ENCODE measurements at regions not wholly inside any gene's neighbourhood (a gene's known extent, or its start where the extent isn't known, plus 50 kb on each side); places are given as distances from the start of the nearest gene placed in this dataset.

- H3K4me3 ChIP-seq (ENCODE audit: low read depth in 1 of 5, low read length in 5 of 5): no peak overlapping the region
- H3K9me3 ChIP-seq (ENCODE audit: control insufficient read depth in 5 of 5, low read length in 5 of 5): no peaks in the 10 kb centered on the region
- H3K4me1 ChIP-seq (ENCODE audit: control insufficient read depth in 5 of 5, insufficient read depth in 5 of 5, low read length in 5 of 5): no peaks in the 10 kb centered on the region
- H3K27me3 ChIP-seq (ENCODE audit: control insufficient read depth in 5 of 5, insufficient read depth in 4 of 5, low read length in 5 of 5): peaks cover 0 to 3% (median 0%) of the 10 kb centered on the region in 5 donors
- H3K9ac ChIP-seq (ENCODE audit: low read length in 5 of 5): no peak overlapping the region
- no peak overlapping the region for H3K27ac ChIP-seq (ENCODE audit: low read depth, low read length)
- H3K36me3 ChIP-seq (ENCODE audit: control insufficient read depth in 5 of 5, insufficient read depth in 5 of 5, low read length in 5 of 5): no peaks in the 10 kb centered on the region
These were observed 278.0 kb downstream of the DRD1 start for GRCh38 chr5:175166026-175166425.

GRCh38 chr5:175163586-175164275, 280.3 kb downstream of the DRD1 start:
- Histone ChIP-seq H3K9me3 (ENCODE audit: control insufficient read depth in 5 of 5, low read length in 5 of 5) (no peaks in the 10 kb centered on the region), H3K4me1 (ENCODE audit: control insufficient read depth in 5 of 5, insufficient read depth in 5 of 5, low read length in 5 of 5) (peaks cover 0 to 9% (median 0%) of the 10 kb centered on the region in 5 donors), H3K36me3 (ENCODE audit: control insufficient read depth in 5 of 5, insufficient read depth in 5 of 5, low read length in 5 of 5) (no peaks in the 10 kb centered on the region), H3K27ac (ENCODE audit: low read depth, low read length) (no peak overlapping the region), H3K27me3 (ENCODE audit: control insufficient read depth in 5 of 5, insufficient read depth in 4 of 5, low read length in 5 of 5) (peaks cover 0 to 3% (median 0%) of the 10 kb centered on the region in 5 donors), H3K9ac (ENCODE audit: low read length in 5 of 5) (no peak overlapping the region), H3K4me3 (ENCODE audit: low read depth in 1 of 5, low read length in 5 of 5) (no peak overlapping the region)

GRCh38 chr5:175162036-175162435, 281.9 kb downstream of the DRD1 start:
- H3K36me3 ChIP-seq (ENCODE audit: control insufficient read depth in 5 of 5, insufficient read depth in 5 of 5, low read length in 5 of 5): no peaks in the 10 kb centered on the region
- peaks cover 0 to 11% (median 0%) of the 10 kb centered on the region in 5 donors for H3K4me1 ChIP-seq (ENCODE audit: control insufficient read depth in 5 of 5, insufficient read depth in 5 of 5, low read length in 5 of 5)
- no peak overlapping the region for H3K27ac ChIP-seq (ENCODE audit: low read depth, low read length)
- H3K9me3 ChIP-seq (ENCODE audit: control insufficient read depth in 5 of 5, low read length in 5 of 5): no peaks in the 10 kb centered on the region
- H3K4me3 ChIP-seq (ENCODE audit: low read depth in 1 of 5, low read length in 5 of 5): no peak overlapping the region
- no peak overlapping the region for H3K9ac ChIP-seq (ENCODE audit: low read length in 5 of 5)
- peaks cover 0 to 3% (median 0%) of the 10 kb centered on the region in 5 donors for H3K27me3 ChIP-seq (ENCODE audit: control insufficient read depth in 5 of 5, insufficient read depth in 4 of 5, low read length in 5 of 5)

- Histone ChIP-seq H3K9ac (ENCODE audit: low read length in 5 of 5) (no peak overlapping the region), H3K4me3 (ENCODE audit: low read depth in 1 of 5, low read length in 5 of 5) (no peak overlapping the region), H3K9me3 (ENCODE audit: control insufficient read depth in 5 of 5, low read length in 5 of 5) (peaks cover 0 to 2% (median 0%) of the 10 kb centered on the region in 5 donors), H3K36me3 (ENCODE audit: control insufficient read depth in 5 of 5, insufficient read depth in 5 of 5, low read length in 5 of 5) (no peaks in the 10 kb centered on the region), H3K27me3 (ENCODE audit: control insufficient read depth in 5 of 5, insufficient read depth in 4 of 5, low read length in 5 of 5) (peaks cover 0 to 3% (median 0%) of the 10 kb centered on the region in 5 donors), H3K4me1 (ENCODE audit: control insufficient read depth in 5 of 5, insufficient read depth in 5 of 5, low read length in 5 of 5) (peaks cover 0 to 17% (median 0%) of the 10 kb centered on the region in 5 donors), H3K27ac (ENCODE audit: low read depth, low read length) (no peak overlapping the region)
These were observed 284.0 kb downstream of the DRD1 start for GRCh38 chr5:175159956-175160355.

GRCh38 chr5:175148636-175149172, 295.3 kb downstream of the DRD1 start:
- H3K4me1 ChIP-seq (ENCODE audit: control insufficient read depth in 5 of 5, insufficient read depth in 5 of 5, low read length in 5 of 5): no peaks in the 10 kb centered on the region

GRCh38 chr5:175146733-175147132, 297.2 kb downstream of the DRD1 start:
- no peak overlapping the region for H3K9ac ChIP-seq (ENCODE audit: low read length in 5 of 5)
- H3K36me3 ChIP-seq (ENCODE audit: control insufficient read depth in 5 of 5, insufficient read depth in 5 of 5, low read length in 5 of 5): no peaks in the 10 kb centered on the region
- no peaks in the 10 kb centered on the region for H3K27me3 ChIP-seq (ENCODE audit: control insufficient read depth in 5 of 5, insufficient read depth in 4 of 5, low read length in 5 of 5)
- H3K4me1 ChIP-seq (ENCODE audit: control insufficient read depth in 5 of 5, insufficient read depth in 5 of 5, low read length in 5 of 5): no peaks in the 10 kb centered on the region
- H3K4me3 ChIP-seq (ENCODE audit: low read depth in 1 of 5, low read length in 5 of 5): peak overlapping the region in 1 of 5 donors; percentile 35
- no peak overlapping the region for H3K27ac ChIP-seq (ENCODE audit: low read depth, low read length)
- peaks cover 0 to 15% (median 11%) of the 10 kb centered on the region in 5 donors for H3K9me3 ChIP-seq (ENCODE audit: control insufficient read depth in 5 of 5, low read length in 5 of 5)

More at GRCh38 chr5:175148636-175149172, 295.3 kb downstream of the DRD1 start:
- Histone ChIP-seq H3K9ac (ENCODE audit: low read length in 5 of 5) (no peak overlapping the region), H3K36me3 (ENCODE audit: control insufficient read depth in 5 of 5, insufficient read depth in 5 of 5, low read length in 5 of 5) (no peaks in the 10 kb centered on the region), H3K4me3 (ENCODE audit: low read depth in 1 of 5, low read length in 5 of 5) (no peak overlapping the region), H3K27me3 (ENCODE audit: control insufficient read depth in 5 of 5, insufficient read depth in 4 of 5, low read length in 5 of 5) (no peaks in the 10 kb centered on the region), H3K9me3 (ENCODE audit: control insufficient read depth in 5 of 5, low read length in 5 of 5) (peaks cover 0 to 19% (median 14%) of the 10 kb centered on the region in 5 donors), H3K27ac (ENCODE audit: low read depth, low read length) (no peak overlapping the region)

- H3K4me3 ChIP-seq (ENCODE audit: low read depth in 1 of 5, low read length in 5 of 5): no peak overlapping the region
- no peak overlapping the region for H3K27ac ChIP-seq (ENCODE audit: low read depth, low read length)
- no peaks in the 10 kb centered on the region for H3K4me1 ChIP-seq (ENCODE audit: control insufficient read depth in 5 of 5, insufficient read depth in 5 of 5, low read length in 5 of 5)
- peaks cover 0 to 18% (median 5%) of the 10 kb centered on the region in 5 donors for H3K9me3 ChIP-seq (ENCODE audit: control insufficient read depth in 5 of 5, low read length in 5 of 5)
- no peak overlapping the region for H3K9ac ChIP-seq (ENCODE audit: low read length in 5 of 5)
- no peaks in the 10 kb centered on the region for H3K27me3 ChIP-seq (ENCODE audit: control insufficient read depth in 5 of 5, insufficient read depth in 4 of 5, low read length in 5 of 5)
- no peaks in the 10 kb centered on the region for H3K36me3 ChIP-seq (ENCODE audit: control insufficient read depth in 5 of 5, insufficient read depth in 5 of 5, low read length in 5 of 5)
These were observed 302.6 kb downstream of the DRD1 start for GRCh38 chr5:175141421-175141820.

GRCh38 chr5:175133185-175133584, 310.8 kb downstream of the DRD1 start:
- Histone ChIP-seq H3K4me1 (ENCODE audit: control insufficient read depth in 5 of 5, insufficient read depth in 5 of 5, low read length in 5 of 5) (no peaks in the 10 kb centered on the region), H3K27me3 (ENCODE audit: control insufficient read depth in 5 of 5, insufficient read depth in 4 of 5, low read length in 5 of 5) (no peaks in the 10 kb centered on the region), H3K27ac (ENCODE audit: low read depth, low read length) (no peak overlapping the region), H3K9ac (ENCODE audit: low read length in 5 of 5) (no peak overlapping the region), H3K9me3 (ENCODE audit: control insufficient read depth in 5 of 5, low read length in 5 of 5) (peaks cover 0 to 4% (median 0%) of the 10 kb centered on the region in 5 donors), H3K4me3 (ENCODE audit: low read depth in 1 of 5, low read length in 5 of 5) (no peak overlapping the region), H3K36me3 (ENCODE audit: control insufficient read depth in 5 of 5, insufficient read depth in 5 of 5, low read length in 5 of 5) (no peaks in the 10 kb centered on the region)

GRCh38 chr5:175131432-175131831, 312.6 kb downstream of the DRD1 start:
- Histone ChIP-seq H3K36me3 (ENCODE audit: control insufficient read depth in 5 of 5, insufficient read depth in 5 of 5, low read length in 5 of 5) (no peaks in the 10 kb centered on the region), H3K4me1 (ENCODE audit: control insufficient read depth in 5 of 5, insufficient read depth in 5 of 5, low read length in 5 of 5) (no peaks in the 10 kb centered on the region), H3K27ac (ENCODE audit: low read depth, low read length) (no peak overlapping the region), H3K4me3 (ENCODE audit: low read depth in 1 of 5, low read length in 5 of 5) (no peak overlapping the region), H3K9me3 (ENCODE audit: control insufficient read depth in 5 of 5, low read length in 5 of 5) (peaks cover 0 to 4% (median 0%) of the 10 kb centered on the region in 5 donors), H3K9ac (ENCODE audit: low read length in 5 of 5) (no peak overlapping the region), H3K27me3 (ENCODE audit: control insufficient read depth in 5 of 5, insufficient read depth in 4 of 5, low read length in 5 of 5) (no peaks in the 10 kb centered on the region)

- Histone ChIP-seq H3K36me3 (ENCODE audit: control insufficient read depth in 5 of 5, insufficient read depth in 5 of 5, low read length in 5 of 5) (no peaks in the 10 kb centered on the region), H3K27ac (ENCODE audit: low read depth, low read length) (no peak overlapping the region), H3K9me3 (ENCODE audit: control insufficient read depth in 5 of 5, low read length in 5 of 5) (no peaks in the 10 kb centered on the region), H3K4me1 (ENCODE audit: control insufficient read depth in 5 of 5, insufficient read depth in 5 of 5, low read length in 5 of 5) (no peaks in the 10 kb centered on the region), H3K4me3 (ENCODE audit: low read depth in 1 of 5, low read length in 5 of 5) (no peak overlapping the region), H3K27me3 (ENCODE audit: control insufficient read depth in 5 of 5, insufficient read depth in 4 of 5, low read length in 5 of 5) (no peaks in the 10 kb centered on the region), H3K9ac (ENCODE audit: low read length in 5 of 5) (no peak overlapping the region)
These were observed 314.4 kb downstream of the DRD1 start for GRCh38 chr5:175129619-175130018.
